ENCODE measurements at regions not wholly inside any gene's neighbourhood (a gene's known extent, or its start where the extent isn't known, plus 50 kb on each side); places are given as distances from the start of the nearest gene placed in this dataset.

GRCh38 chr14:51548187-51548586 lies 103.5 kb upstream of the FRMD6 start:
- TF ChIP-seq POLR2A (IDR thresholded peaks at IDR 0.05; ENCODE audit: low read depth, low read length) (no peak), POLR2AphosphoS5 (IDR thresholded peaks at IDR 0.05; ENCODE audit: low read depth, low read length) (no peak)
